Activated gamma-delta T cell treated with Interleukin-2 at 50 U/mL for 16 hours (primary cell): ENCODE measurements at regions not wholly inside any gene's neighbourhood (a gene's known extent, or its start where the extent isn't known, plus 50 kb on each side); places are given as distances from the start of the nearest gene placed in this dataset.
"Not testable (repeated sequence)": the region's sequence is repeated elsewhere in the genome, so short reads cannot be mapped to it uniquely, and the experiment has no call there.

Experiments
- DNase-seq: peaks from one replicate; pipeline ENCODE4 v3.0.0-alpha.2; 2020

GRCh38 chr5:108579236-108579635, 168.5 kb upstream of the FER start:
- DNase-seq, result no peak

- no peak for DNase-seq
Measured at GRCh38 chr5:108578791-108579190, 168.9 kb upstream of the FER start.

GRCh38 chr5:108567429-108567828, 180.3 kb upstream of the FER start:
- no peak for DNase-seq

GRCh38 chr5:108564441-108564840, 182.5 kb upstream of the FBXL17 start:
- DNase-seq, result no peak

DNA sequence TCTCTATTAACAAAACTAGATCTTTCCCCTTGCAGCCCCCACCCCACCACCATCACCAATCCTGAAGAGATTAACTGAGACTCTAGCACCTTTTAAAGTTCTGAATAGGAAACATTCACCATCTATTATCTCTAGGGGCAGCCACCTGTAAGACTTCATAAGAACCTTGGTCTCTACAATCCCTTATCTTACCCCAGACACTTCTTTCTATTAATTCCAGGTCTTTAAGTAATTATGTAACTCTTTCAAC, 180.2 kb upstream of the FBXL17 start:
- no peak for DNase-seq

DNA sequence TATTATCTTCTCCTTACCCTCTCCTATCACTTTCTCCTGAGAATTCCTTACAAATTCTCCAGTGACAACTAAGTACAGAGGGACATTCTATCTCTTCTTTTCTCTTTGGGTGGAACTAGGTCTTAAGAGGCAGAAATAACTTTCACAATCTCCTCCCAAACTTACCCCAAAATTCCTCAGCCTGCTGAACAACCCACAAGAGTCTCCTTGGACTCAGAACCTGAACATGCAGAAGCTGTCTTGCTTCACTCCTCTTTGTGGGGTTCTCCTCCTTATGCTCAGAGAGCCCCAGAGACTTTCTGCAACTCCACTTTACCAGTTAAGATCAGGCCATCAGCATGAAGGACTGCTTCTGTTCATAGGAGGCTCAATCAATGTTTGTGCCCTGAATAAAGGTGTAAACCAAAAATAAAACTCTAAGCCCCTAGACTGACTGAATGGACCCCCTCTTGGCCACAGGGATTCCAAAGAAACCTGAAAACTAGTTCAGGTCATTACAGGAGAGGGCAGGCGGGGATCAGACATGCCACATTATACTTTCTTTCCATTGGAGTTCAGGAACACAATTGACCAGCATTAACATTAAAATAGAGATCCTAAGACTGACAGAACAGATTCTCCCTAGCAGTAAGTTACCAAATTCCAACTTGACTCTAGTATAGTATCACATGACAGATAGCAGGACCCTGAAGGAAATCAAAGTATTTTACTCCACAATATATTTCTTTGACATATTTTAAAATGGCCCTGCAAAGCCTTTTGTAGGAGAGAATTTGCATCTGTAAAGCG, 179.7 kb upstream of the FBXL17 start:
- DNase-seq, result no peak

DNA sequence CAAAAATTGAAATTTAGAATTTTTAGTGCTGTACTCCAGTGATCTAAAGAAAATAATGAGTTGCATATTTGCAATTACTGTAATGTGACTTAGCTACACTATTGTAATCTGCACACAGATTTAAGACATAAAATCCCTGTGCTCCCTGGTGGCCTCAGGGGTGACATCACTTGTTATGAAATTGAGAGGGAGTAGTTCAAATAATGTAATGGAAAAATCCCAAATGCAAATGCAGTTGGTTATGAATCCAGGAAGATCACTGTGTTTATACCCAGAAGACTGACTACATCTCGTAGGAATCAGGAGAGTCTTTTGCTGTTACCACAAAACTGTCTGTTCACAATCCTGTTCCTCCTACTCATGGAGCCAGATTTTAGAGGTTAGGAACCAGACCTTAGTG, 178.7 kb upstream of the FBXL17 start:
- DNase-seq, result no peak

DNA sequence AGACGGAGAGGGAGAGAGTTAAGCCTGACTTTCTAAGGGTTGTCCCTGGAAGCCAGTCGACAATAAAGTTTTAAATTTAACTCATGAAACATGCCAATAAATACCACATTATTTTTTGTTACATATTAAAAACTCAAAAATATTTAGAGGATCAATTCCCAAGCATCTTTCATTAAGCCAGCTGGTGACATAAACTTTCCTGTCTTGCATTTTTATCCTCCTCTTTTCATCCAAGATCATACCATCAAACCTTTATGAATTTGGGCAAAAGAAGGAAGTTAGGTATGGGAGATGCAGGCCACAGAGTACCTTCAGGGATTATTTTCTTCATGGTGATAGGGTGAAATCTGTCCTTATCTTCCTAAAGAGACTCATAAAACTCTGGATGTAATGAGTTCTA, 178.3 kb upstream of the FBXL17 start:
- DNase-seq, result no peak

DNA sequence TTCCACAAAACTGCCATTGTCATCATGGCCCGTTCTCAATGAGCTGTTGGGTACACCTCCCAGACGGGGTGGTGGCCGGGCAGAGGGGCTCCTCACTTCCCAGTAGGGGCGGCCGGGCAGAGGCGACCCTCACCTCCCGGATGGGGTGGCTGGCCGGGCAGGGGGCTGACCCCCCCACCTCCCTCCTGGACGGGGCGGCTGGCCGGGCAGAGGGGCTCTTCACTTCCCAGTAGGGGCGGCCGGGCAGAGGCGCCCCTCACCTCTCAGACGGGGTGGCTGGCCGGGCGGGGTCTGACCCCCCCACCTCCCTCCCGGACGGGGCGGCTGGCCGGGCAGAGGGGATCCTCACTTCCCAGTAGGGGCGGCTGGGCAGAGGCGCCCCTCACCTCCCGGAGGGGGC, 176.9 kb upstream of the FBXL17 start:
- DNase-seq, result not testable (repeated sequence)

- not testable (repeated sequence) for DNase-seq
Measured at GRCh38 chr5:108558142-108558541, 176.2 kb upstream of the FBXL17 start.

GRCh38 chr5:108557686-108558085, 175.8 kb upstream of the FBXL17 start:
- no peak for DNase-seq

DNA sequence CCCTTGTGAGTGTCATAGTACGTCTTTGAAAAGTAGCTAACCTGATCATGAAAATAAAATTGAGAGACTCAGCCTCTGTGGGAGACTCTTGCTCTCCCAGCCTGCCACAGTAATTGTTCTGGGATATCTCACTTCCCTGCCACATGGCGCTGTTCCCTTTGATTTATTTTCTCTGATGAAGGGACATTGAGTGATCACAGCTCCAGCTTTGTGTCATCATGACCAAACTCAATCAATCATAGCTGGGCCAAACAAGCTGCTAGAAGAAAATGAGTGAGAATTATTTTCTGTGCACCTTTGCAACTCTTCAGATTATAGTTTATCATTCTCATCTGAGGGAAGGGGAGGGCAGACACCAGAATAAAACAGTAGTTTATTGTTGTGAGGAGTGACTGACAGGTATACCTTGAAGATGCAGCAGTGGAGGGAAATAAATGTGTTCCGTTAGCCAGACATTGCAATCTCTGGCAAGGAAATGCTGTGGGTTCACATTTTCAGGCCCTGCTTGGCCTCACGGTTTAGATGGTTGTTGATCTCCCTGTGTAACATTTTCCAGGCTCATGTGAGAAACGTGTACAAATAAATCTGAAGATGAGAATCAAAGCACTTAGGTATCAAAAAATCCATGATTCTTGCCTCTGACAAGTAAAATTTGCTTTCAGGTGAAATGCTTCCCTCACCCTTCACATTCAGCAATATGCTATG, 174.7 kb upstream of the FBXL17 start:
- no peak for DNase-seq

GRCh38 chr5:108548684-108549596, 167.0 kb upstream of the FBXL17 start:
- DNase-seq, result no peak

- no peak for DNase-seq
Measured at GRCh38 chr5:108546939-108547338, 165.0 kb upstream of the FBXL17 start.

GRCh38 chr5:108545301-108545700, 163.4 kb upstream of the FBXL17 start:
- DNase-seq, result no peak

DNA sequence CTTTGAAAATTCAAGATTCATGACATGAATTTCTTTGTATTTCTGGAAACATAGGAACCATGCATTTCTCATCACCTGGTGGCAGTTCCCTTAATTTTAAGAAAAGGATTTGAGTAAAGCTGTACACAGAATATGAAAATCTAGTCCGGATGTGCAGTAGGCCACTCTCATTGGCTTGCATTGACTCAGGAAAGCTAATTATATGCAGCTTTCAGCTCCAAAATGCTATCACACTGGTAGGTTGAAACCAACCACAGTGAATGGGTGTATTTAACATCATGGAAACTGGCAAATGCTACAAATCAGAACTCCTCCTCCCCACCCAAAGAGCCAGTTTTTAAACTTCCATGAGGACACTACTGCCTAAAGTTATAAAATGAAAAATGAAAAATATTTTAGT, 161.6 kb upstream of the FBXL17 start:
- DNase-seq, result no peak

- DNase-seq, result no peak
Measured at GRCh38 chr5:108541836-108542235, 159.9 kb upstream of the FBXL17 start.

- no peak for DNase-seq
Measured at GRCh38 chr5:108536321-108536720, 154.4 kb upstream of the FBXL17 start.

- DNase-seq, result not testable (repeated sequence)
Measured at GRCh38 chr5:108532129-108532445, 150.2 kb upstream of the FBXL17 start.

DNA sequence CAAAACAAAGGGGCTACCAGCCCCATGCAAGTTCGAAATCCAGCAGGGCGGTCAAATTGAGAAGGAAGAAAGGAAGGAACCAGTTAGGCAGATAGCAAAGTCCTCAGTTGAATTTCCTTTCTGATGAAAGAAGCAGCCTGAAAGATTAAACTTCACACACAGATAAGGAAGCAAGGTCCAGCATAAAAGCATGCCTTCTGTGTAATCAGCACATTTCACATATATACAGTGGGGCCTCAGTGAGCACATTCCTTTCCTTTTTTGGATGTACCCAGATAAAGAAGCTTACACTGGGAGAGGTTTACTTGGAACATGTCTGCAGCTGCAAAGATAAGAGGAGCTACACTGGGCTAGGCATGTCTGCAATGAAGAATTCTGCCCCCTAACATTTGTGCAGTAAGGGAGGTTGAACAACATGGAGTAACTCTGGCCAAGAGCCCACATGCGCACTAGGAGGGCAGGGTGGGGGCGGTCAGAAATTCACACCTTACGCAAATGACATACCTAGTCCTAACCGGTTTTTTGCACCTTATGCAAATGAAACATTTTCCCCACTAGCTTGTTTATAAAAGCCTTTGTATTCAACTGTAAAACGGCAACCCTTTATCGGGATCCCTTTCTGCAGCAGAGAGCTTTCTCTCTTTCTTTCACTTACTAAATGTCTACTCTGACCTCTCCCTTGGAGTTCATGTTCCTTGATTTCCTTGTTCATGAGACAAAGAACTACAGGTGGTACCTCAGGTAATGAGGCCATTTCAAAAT, 149.7 kb upstream of the FBXL17 start:
- DNase-seq, result no peak

GRCh38 chr5:108530706-108531105, 148.8 kb upstream of the FBXL17 start:
- no peak for DNase-seq

DNA sequence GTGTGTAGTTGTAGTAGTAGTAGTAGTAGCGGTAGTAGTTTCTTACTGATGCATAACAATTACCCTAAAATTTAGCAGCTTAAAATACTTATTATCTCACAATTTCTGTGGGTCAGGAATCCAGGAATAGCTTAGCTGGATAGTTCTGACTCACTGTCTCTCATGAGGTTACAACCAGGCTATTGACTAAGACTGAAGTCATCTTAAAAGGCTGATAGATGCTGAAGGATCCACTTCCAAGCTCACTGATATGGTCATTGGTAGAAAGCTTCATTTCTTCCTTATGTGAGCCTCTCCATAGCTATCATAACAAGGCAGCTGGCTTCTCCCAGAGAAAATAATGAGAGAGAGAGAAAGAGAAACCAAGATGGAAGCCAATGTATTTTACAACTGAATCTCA, 147.5 kb upstream of the FBXL17 start:
- no peak for DNase-seq

DNA sequence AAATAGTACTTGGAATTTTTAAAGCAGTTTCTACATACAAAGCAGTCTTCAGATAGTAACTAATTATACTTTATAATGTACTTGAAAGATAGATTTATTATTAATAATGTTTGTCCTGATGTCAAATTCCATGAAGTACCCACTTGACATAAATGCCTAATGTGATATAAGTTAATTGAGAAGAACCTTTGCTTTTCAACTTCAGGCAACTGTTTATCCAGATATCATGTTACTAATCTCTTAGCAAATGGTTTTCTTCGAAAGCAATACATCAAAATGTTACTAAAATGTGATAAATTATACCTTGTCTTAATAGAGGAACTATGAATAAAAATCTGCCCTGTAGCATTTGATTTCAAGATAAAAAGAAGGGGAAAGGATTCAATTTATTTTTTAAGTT, 146.8 kb upstream of the FBXL17 start:
- DNase-seq, result no peak
